Peyer's patch (tissue), 4 donors: ENCODE measurements at regions not wholly inside any gene's neighbourhood (a gene's known extent, or its start where the extent isn't known, plus 50 kb on each side); places are given as distances from the start of the nearest gene placed in this dataset.

Experiments
- DNase-seq, 3 donors: peaks; one replicate each; pipeline ENCODE4 v3.0.0-alpha.2; 2017 to 2019
- H3K27ac ChIP-seq, 4 donors: fragments of 200-600 bp; sonication (generic); one replicate each; pipeline ENCODE4 v1.5.1; 2016 to 2019
- H3K27me3 ChIP-seq, 2 donors: fragments of 200-600 bp; sonication (generic); one replicate each; pipeline ENCODE4 v1.5.1; 2019
- H3K36me3 ChIP-seq, 3 donors: fragments of 200-600 bp; sonication (generic); one replicate each; pipeline ENCODE4 v1.5.1; 2016 to 2019
- H3K4me1 ChIP-seq, 4 donors: fragments of 200-600 bp; sonication (generic); one replicate each; pipeline ENCODE4 v1.5.1; 2016 to 2019
- H3K4me3 ChIP-seq, 4 donors: fragments of 200-600 bp; sonication (generic); 1 replicate in 3 of 4; 2 replicates in 1 of 4; pipeline ENCODE4 v1.5.1; 2016 to 2019; ENCODE audit warnings: mild to moderate bottlenecking in 1 of 4
- H3K9me3 ChIP-seq, 4 donors: fragments of 200-600 bp; sonication (generic); one replicate each; pipeline ENCODE4 v1.5.1; 2016 to 2019; ENCODE audit warnings: mild to moderate bottlenecking in 1 of 4
- CTCF ChIP-seq, 6 experiments: fragments of 450-650 bp in 4 of 6; fragments of 200-600 bp in 2 of 6; sonication (generic) in 1 of 6; IDR thresholded peaks; one replicate each; pipeline ENCODE4 v1.5.1; 2017 to 2019; ENCODE audit warnings: antibody characterized with exemption in 6 of 6, mild to moderate bottlenecking in 3 of 6, moderate library complexity in 1 of 6
- POLR2A ChIP-seq, 2 donors: fragments of 450-650 bp; IDR thresholded peaks; one replicate each; pipeline ENCODE4 v1.5.1; 2017; ENCODE audit warnings: antibody characterized with exemption in 2 of 2, mild to moderate bottlenecking in 2 of 2, moderate library complexity in 2 of 2

- TF ChIP-seq POLR2A (IDR thresholded peaks at IDR 0.05), result no peak
- no peak for TF ChIP-seq CTCF (IDR thresholded peaks at IDR 0.05)
- H3K27me3 ChIP-seq, result no peaks in the 10 kb centered on the region
- DNase-seq, result no peak
These were observed 843.2 kb downstream of the GALC start for GRCh38 chr14:87149583-87150354.

DNA sequence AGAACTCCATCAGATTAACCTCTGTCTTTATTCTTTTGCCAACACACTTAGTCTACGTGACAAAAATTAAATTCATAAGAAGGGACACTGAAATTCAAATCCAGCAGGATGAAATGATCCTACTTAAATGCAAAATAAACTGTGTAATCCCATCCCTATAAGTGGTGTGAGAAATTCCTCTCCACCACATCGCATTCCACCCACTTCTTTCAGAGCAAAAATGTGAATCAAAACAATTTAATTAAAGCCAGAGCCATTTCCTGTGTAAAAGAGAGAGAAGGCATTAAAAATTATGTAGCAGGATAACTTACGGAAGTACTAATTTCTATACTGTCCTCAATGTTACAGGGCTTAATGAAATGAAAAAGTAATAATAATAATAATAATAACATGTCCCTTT, 844.3 kb downstream of the GALC start:
- H3K36me3 ChIP-seq, result no peaks in the 10 kb centered on the region
- H3K9me3 ChIP-seq, result peaks cover 0 to 4% (median 0%) of the 10 kb centered on the region in 4 donors
- no peaks in the 10 kb centered on the region for H3K4me1 ChIP-seq
- no peak overlapping the region for H3K4me3 ChIP-seq
- no peaks in the 10 kb centered on the region for H3K27me3 ChIP-seq
- TF ChIP-seq POLR2A (IDR thresholded peaks at IDR 0.05), result no peak
- TF ChIP-seq CTCF (IDR thresholded peaks at IDR 0.05), result no peak
- no peak for DNase-seq
- no peak overlapping the region for H3K27ac ChIP-seq

More at GRCh38 chr14:87149583-87150354, 843.2 kb downstream of the GALC start:
- H3K4me1 ChIP-seq, result no peaks in the 10 kb centered on the region
- no peak overlapping the region for H3K27ac ChIP-seq
- no peaks in the 10 kb centered on the region for H3K36me3 ChIP-seq
- H3K4me3 ChIP-seq, result no peak overlapping the region
- peaks cover 0 to 4% (median 0%) of the 10 kb centered on the region in 4 donors for H3K9me3 ChIP-seq

GRCh38 chr14:87142551-87143211, 850.3 kb downstream of the GALC start:
- no peaks in the 10 kb centered on the region for H3K36me3 ChIP-seq
- H3K9me3 ChIP-seq, result peaks cover 0 to 4% (median 0%) of the 10 kb centered on the region in 4 donors
- no peak for DNase-seq
- no peak overlapping the region for H3K27ac ChIP-seq
- TF ChIP-seq POLR2A (IDR thresholded peaks at IDR 0.05) (no peak), CTCF (IDR thresholded peaks at IDR 0.05) (no peak)
- H3K4me1 ChIP-seq, result no peaks in the 10 kb centered on the region
- no peaks in the 10 kb centered on the region for H3K27me3 ChIP-seq
- H3K4me3 ChIP-seq, result no peak overlapping the region

DNA sequence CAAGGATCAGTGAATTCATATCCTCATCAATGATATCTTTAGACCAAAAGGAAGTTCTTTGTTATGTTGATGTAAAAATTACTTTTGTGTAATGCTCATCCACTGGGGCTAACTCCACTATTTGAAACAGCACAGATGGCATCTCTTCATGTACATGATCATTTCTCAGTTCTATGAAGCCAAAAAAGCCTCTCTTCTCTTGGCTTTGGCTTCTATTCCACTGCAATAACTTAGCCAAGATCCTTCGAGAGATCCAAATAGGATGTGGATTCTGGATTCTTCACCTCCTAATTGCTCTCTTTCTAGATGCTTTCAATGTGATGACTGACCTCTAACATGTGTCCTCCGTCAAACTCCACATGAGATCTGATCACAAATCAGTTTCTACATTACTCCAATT, 851.2 kb downstream of the GALC start:
- H3K4me3 ChIP-seq, result no peak overlapping the region
- no peak for DNase-seq

GRCh38 chr14:87139299-87139698, 853.7 kb downstream of the GALC start:
- Histone ChIP-seq H3K27me3 (no peaks in the 10 kb centered on the region), H3K9me3 (no peaks in the 10 kb centered on the region), H3K36me3 (no peaks in the 10 kb centered on the region), H3K4me3 (no peak overlapping the region), H3K27ac (no peak overlapping the region), H3K4me1 (no peaks in the 10 kb centered on the region)
- no peak for TF ChIP-seq POLR2A (IDR thresholded peaks at IDR 0.05)
- DNase-seq, result no peak

More for the DNA sequence above, 851.2 kb downstream of the GALC start:
- no peak overlapping the region for H3K27ac ChIP-seq
- H3K27me3 ChIP-seq, result no peaks in the 10 kb centered on the region
- TF ChIP-seq POLR2A (IDR thresholded peaks at IDR 0.05) (no peak), CTCF (IDR thresholded peaks at IDR 0.05) (no peak)
- no peaks in the 10 kb centered on the region for H3K36me3 ChIP-seq
- H3K4me1 ChIP-seq, result no peaks in the 10 kb centered on the region
- peaks cover 0 to 4% (median 0%) of the 10 kb centered on the region in 4 donors for H3K9me3 ChIP-seq
